ENCODE measurements at regions not wholly inside any gene's neighbourhood (a gene's known extent, or its start where the extent isn't known, plus 50 kb on each side); places are given as distances from the start of the nearest gene placed in this dataset.

- no peaks in the 10 kb centered on the region for H3K36me3 Mint-ChIP-seq (ENCODE audit: low read depth)
- no peaks in the 10 kb centered on the region for H3K9me3 Mint-ChIP-seq
- H3K4me3 Mint-ChIP-seq, result no peak overlapping the region
- no peaks in the 10 kb centered on the region for H3K4me1 Mint-ChIP-seq (ENCODE audit: low read depth)
- H3K27ac Mint-ChIP-seq, result no peak overlapping the region
- peaks cover 3% of the 10 kb centered on the region for H3K27me3 Mint-ChIP-seq
Observed at GRCh38 chr1:82836973-82837680, 1036.4 kb downstream of the ADGRL2 start.

DNA sequence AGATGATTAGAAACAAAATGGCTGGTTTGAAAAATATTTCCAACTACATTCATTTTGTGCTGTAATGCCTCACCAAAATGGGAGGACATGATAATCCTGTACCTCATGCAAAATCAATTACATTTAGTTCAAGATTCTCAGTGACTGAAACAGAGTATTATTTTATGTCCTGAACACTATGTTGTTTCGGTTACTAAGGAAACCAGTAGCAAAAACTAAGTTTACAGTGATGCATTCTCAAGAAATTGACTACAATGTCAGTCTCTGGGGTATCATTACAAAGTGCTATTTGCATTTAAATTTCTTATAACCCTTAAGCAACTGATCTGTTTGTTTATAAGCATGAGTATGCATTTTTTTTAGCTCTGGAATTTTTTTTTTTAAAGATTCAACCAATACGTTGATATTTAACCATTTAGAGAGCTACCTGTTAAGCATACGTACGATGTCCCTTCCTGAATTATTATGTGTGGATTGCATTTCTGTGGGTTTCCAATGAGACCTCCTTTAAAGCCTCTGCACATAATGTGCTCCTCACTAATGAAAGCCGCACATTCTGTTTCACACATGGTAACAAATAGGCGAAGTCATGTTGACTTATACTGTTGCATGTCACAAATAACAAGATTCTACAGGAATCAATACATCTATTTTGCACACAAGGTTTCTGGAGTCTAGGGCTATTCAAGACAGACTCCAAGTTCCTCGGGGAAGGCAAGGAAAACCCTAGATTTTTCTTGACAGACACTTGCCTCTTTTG is 1035.7 kb downstream of the ADGRL2 start:
- no peaks in the 10 kb centered on the region for H3K4me1 Mint-ChIP-seq (ENCODE audit: low read depth)

GRCh38 chr1:82830690-82831380 is 1030.1 kb downstream of the ADGRL2 start:
- Mint-ChIP-seq H3K9me3 (no peaks in the 10 kb centered on the region), H3K36me3 (ENCODE audit: low read depth) (no peaks in the 10 kb centered on the region), H3K27ac (no peak overlapping the region), H3K4me1 (ENCODE audit: low read depth) (no peaks in the 10 kb centered on the region), H3K4me3 (no peak overlapping the region), H3K27me3 (peaks cover 3% of the 10 kb centered on the region)

More for the DNA sequence above, 1035.7 kb downstream of the ADGRL2 start:
- H3K36me3 Mint-ChIP-seq (ENCODE audit: low read depth), result no peaks in the 10 kb centered on the region
- no peak overlapping the region for H3K27ac Mint-ChIP-seq
- H3K9me3 Mint-ChIP-seq, result no peaks in the 10 kb centered on the region
- H3K4me3 Mint-ChIP-seq, result no peak overlapping the region
- peaks cover 3% of the 10 kb centered on the region for H3K27me3 Mint-ChIP-seq

DNA sequence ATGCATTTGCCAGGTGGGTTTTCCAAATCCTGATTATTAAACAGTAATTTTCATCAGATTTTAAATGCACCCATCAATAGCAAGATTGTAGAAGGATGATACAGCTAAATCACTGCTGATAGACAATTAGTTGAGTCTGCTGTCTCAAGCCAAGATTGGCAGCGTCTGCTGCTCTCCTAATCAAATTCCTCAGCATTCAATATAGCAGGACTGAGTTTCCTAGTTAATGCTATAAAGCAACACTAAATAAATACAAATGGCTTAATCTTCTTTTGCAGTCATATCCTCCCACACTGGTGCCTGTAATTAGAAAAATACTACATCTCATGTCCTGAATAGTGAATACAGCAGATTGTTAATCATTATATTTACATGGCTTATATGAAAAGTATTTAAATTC is 1028.8 kb downstream of the ADGRL2 start:
- H3K27ac Mint-ChIP-seq, result no peak overlapping the region
- H3K4me1 Mint-ChIP-seq (ENCODE audit: low read depth), result no peaks in the 10 kb centered on the region
- no peaks in the 10 kb centered on the region for H3K9me3 Mint-ChIP-seq
- H3K4me3 Mint-ChIP-seq, result no peak overlapping the region
- H3K27me3 Mint-ChIP-seq, result peaks cover 3% of the 10 kb centered on the region
- H3K36me3 Mint-ChIP-seq (ENCODE audit: low read depth), result no peaks in the 10 kb centered on the region

GRCh38 chr1:82823876-82824275 is 1023.1 kb downstream of the ADGRL2 start:
- H3K4me3 Mint-ChIP-seq, result no peak overlapping the region
- no peaks in the 10 kb centered on the region for H3K9me3 Mint-ChIP-seq
- H3K27me3 Mint-ChIP-seq, result no peaks in the 10 kb centered on the region
- peaks cover 5% of the 10 kb centered on the region for H3K4me1 Mint-ChIP-seq (ENCODE audit: low read depth)
- H3K27ac Mint-ChIP-seq, result no peak overlapping the region
- H3K36me3 Mint-ChIP-seq (ENCODE audit: low read depth), result no peaks in the 10 kb centered on the region

DNA sequence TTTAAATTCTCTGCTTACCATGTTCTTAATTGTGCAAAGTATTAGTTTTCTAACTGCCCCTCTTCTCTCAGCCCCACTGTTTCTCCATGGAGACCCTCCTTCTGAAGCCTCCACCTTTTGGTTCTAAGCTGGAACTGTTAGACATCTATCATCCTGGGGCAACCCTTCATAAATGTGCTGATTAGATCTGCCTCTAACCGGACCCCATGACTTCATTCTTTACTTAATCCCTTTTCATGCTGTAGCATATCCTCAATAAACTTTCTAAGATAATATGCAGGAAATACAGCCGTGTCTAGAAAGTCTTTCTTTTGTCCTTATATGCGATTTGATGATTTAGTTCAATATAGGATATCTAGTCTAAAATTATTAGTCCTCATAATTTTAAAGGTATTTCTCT is 1020.1 kb downstream of the ADGRL2 start:
- Mint-ChIP-seq H3K36me3 (ENCODE audit: low read depth) (no peaks in the 10 kb centered on the region), H3K4me3 (no peak overlapping the region), H3K27me3 (no peaks in the 10 kb centered on the region), H3K27ac (no peak overlapping the region), H3K4me1 (ENCODE audit: low read depth) (peaks cover 9% of the 10 kb centered on the region), H3K9me3 (no peaks in the 10 kb centered on the region)

GRCh38 chr1:82819234-82819633 is 1018.5 kb downstream of the ADGRL2 start:
- H3K36me3 Mint-ChIP-seq (ENCODE audit: low read depth), result no peaks in the 10 kb centered on the region
- H3K4me3 Mint-ChIP-seq, result no peak overlapping the region
- H3K4me1 Mint-ChIP-seq (ENCODE audit: low read depth), result peaks cover 9% of the 10 kb centered on the region
- no peak overlapping the region for H3K27ac Mint-ChIP-seq
- H3K27me3 Mint-ChIP-seq, result no peaks in the 10 kb centered on the region
- no peaks in the 10 kb centered on the region for H3K9me3 Mint-ChIP-seq

DNA sequence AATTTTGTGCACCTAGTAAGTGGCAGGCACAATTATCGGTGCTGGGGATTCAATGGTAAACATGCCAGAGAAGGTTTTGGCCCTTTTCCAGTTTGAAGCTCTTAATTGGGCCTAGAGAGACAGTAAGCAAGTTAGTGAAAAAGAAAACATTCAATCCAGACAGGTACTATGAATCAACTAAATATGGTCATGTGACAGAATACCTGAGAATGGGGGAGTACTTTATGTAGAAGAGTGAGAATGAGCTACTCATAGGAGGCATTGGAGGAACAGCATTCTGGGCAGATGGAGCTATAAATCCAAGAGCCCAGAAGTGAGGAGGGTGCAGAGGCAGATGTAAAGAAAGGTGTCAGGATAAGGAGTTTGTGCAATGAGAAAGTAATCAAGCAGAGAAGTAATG is 1017.9 kb downstream of the ADGRL2 start:
- Mint-ChIP-seq H3K27ac (no peak overlapping the region), H3K27me3 (no peaks in the 10 kb centered on the region), H3K4me1 (ENCODE audit: low read depth) (peaks cover 9% of the 10 kb centered on the region), H3K36me3 (ENCODE audit: low read depth) (no peaks in the 10 kb centered on the region), H3K9me3 (no peaks in the 10 kb centered on the region), H3K4me3 (no peak overlapping the region)

- no peak overlapping the region for H3K4me3 Mint-ChIP-seq
- H3K9me3 Mint-ChIP-seq, result no peaks in the 10 kb centered on the region
- H3K36me3 Mint-ChIP-seq (ENCODE audit: low read depth), result no peaks in the 10 kb centered on the region
- H3K27me3 Mint-ChIP-seq, result no peaks in the 10 kb centered on the region
- no peak overlapping the region for H3K27ac Mint-ChIP-seq
- H3K4me1 Mint-ChIP-seq (ENCODE audit: low read depth), result no peaks in the 10 kb centered on the region
Observed at GRCh38 chr1:82813386-82813785, 1012.7 kb downstream of the ADGRL2 start.

- H3K36me3 Mint-ChIP-seq (ENCODE audit: low read depth), result no peaks in the 10 kb centered on the region
- H3K4me3 Mint-ChIP-seq, result no peak overlapping the region
- no peak overlapping the region for H3K27ac Mint-ChIP-seq
- H3K9me3 Mint-ChIP-seq, result no peaks in the 10 kb centered on the region
- no peaks in the 10 kb centered on the region for H3K4me1 Mint-ChIP-seq (ENCODE audit: low read depth)
- H3K27me3 Mint-ChIP-seq, result no peaks in the 10 kb centered on the region
Observed at GRCh38 chr1:82810601-82811000, 1009.9 kb downstream of the ADGRL2 start.

DNA sequence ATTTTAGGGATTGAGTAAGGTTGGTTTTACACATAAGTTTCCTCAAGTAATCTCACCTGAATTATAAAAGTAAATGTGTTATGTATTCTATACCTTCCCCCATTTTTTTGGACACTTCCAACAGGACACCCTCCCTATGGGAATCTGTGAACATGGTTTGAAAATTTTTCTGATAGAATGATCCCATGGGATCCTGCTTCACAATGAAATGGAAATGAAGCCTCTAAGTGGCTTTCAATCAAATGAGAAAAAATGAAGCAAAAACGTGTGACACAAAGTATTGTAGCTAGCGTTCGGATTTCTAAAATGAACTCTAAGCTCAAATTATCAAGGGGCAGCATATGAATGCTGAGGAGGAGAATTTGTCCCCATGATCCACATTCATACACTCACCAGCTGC is 1006.8 kb downstream of the ADGRL2 start:
- Mint-ChIP-seq H3K4me1 (ENCODE audit: low read depth) (no peaks in the 10 kb centered on the region), H3K27ac (no peak overlapping the region), H3K36me3 (ENCODE audit: low read depth) (no peaks in the 10 kb centered on the region), H3K9me3 (no peaks in the 10 kb centered on the region), H3K27me3 (no peaks in the 10 kb centered on the region), H3K4me3 (no peak overlapping the region)

GRCh38 chr1:82806133-82806532 is 1005.4 kb downstream of the ADGRL2 start:
- Mint-ChIP-seq H3K4me1 (ENCODE audit: low read depth) (no peaks in the 10 kb centered on the region), H3K27me3 (no peaks in the 10 kb centered on the region), H3K36me3 (ENCODE audit: low read depth) (no peaks in the 10 kb centered on the region), H3K9me3 (no peaks in the 10 kb centered on the region), H3K4me3 (no peak overlapping the region), H3K27ac (no peak overlapping the region)

- H3K27ac Mint-ChIP-seq, result no peak overlapping the region
- H3K9me3 Mint-ChIP-seq, result peaks cover 5% of the 10 kb centered on the region
- H3K4me3 Mint-ChIP-seq, result no peak overlapping the region
- H3K4me1 Mint-ChIP-seq (ENCODE audit: low read depth), result no peaks in the 10 kb centered on the region
- H3K27me3 Mint-ChIP-seq, result no peaks in the 10 kb centered on the region
- H3K36me3 Mint-ChIP-seq (ENCODE audit: low read depth), result no peaks in the 10 kb centered on the region
Observed at GRCh38 chr1:82801176-82801575, 1000.4 kb downstream of the ADGRL2 start.

GRCh38 chr1:82800721-82801120 is 1000.0 kb downstream of the ADGRL2 start:
- H3K4me3 Mint-ChIP-seq, result no peak overlapping the region
- no peaks in the 10 kb centered on the region for H3K4me1 Mint-ChIP-seq (ENCODE audit: low read depth)
- no peak overlapping the region for H3K27ac Mint-ChIP-seq
- no peaks in the 10 kb centered on the region for H3K36me3 Mint-ChIP-seq (ENCODE audit: low read depth)
- peaks cover 5% of the 10 kb centered on the region for H3K9me3 Mint-ChIP-seq
- no peaks in the 10 kb centered on the region for H3K27me3 Mint-ChIP-seq

DNA sequence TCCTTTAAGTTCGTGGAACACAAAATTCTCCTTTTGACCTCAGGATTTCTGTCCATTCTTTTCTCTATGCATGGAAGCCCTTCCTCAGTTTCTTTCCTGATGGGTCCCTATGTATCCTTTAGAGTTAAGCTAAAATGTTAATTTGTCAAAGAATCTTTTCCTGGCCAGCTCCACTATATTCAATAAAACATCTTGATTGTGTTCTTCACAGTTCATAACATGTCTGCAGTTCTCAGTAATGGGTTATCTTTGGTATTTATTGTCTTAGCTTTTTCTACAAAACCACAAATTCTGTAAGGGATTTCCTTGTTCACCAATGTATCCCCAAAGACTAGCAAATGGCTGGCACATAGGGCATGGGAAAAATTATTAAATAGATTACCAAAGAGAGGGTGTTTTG is 998.5 kb downstream of the ADGRL2 start:
- Mint-ChIP-seq H3K36me3 (ENCODE audit: low read depth) (no peaks in the 10 kb centered on the region), H3K4me3 (no peak overlapping the region), H3K4me1 (ENCODE audit: low read depth) (no peaks in the 10 kb centered on the region), H3K9me3 (peaks cover 5% of the 10 kb centered on the region), H3K27me3 (no peaks in the 10 kb centered on the region), H3K27ac (no peak overlapping the region)

Measured in stimulated activated naive CD8-positive, alpha-beta T cell treated with anti-CD3 and anti-CD28 coated beads, Interleukin-15, Interleukin-2, amounts not matched to agents 100 ng/mL and 50 ng/mL, for 24 hours (primary cell).